ENCODE measurements at regions not wholly inside any gene's neighbourhood (a gene's known extent, or its start where the extent isn't known, plus 50 kb on each side); places are given as distances from the start of the nearest gene placed in this dataset.

DNA sequence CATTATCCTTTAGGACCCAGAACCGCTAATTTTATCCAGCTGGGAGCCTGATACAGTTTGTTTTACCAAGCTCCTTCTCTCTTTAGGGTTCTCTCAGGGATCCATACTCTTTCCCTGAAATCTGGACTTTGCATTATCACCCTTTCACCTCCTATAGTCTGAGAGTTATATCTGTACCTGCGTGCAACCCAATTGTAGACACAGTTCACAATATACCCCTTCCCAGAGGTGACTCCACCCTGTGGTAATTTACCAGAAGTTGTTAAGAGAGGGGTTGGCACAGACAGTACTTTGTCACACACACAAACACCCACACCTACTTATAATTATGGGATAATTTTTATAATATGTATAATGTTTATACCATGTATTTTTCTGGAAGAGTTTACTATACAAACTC lies 275.8 kb upstream of the NR3C2 start:
- no peak overlapping the region for H3K4me3 ChIP-seq (replicated peaks in 1 of 3)
- H3K4me1 ChIP-seq: peaks cover 5 to 8% of the 10 kb centered on the region in 2 donors
- intact Hi-C loops (cut with DNase I): no loop called here
- no peaks in the 10 kb centered on the region for H3K36me3 ChIP-seq
- no peak for DNase-seq
- H3K9me3 ChIP-seq: no peaks in the 10 kb centered on the region
- TF ChIP-seq POLR2A (IDR thresholded peaks at IDR 0.05): no peak
- TF ChIP-seq, protein P1, sequence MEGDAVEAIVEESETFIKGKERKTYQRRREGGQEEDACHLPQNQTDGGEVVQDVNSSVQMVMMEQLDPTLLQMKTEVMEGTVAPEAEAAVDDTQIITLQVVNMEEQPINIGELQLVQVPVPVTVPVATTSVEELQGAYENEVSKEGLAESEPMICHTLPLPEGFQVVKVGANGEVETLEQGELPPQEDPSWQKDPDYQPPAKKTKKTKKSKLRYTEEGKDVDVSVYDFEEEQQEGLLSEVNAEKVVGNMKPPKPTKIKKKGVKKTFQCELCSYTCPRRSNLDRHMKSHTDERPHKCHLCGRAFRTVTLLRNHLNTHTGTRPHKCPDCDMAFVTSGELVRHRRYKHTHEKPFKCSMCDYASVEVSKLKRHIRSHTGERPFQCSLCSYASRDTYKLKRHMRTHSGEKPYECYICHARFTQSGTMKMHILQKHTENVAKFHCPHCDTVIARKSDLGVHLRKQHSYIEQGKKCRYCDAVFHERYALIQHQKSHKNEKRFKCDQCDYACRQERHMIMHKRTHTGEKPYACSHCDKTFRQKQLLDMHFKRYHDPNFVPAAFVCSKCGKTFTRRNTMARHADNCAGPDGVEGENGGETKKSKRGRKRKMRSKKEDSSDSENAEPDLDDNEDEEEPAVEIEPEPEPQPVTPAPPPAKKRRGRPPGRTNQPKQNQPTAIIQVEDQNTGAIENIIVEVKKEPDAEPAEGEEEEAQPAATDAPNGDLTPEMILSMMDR (IDR thresholded peaks at IDR 0.05): no peak
- H3K27ac ChIP-seq: no peak overlapping the region
- 94 to 96% methylated on average over 2 of the region's 2 CpGs for WGBS, 2 donors
- H3K27me3 ChIP-seq: no peaks in the 10 kb centered on the region

DNA sequence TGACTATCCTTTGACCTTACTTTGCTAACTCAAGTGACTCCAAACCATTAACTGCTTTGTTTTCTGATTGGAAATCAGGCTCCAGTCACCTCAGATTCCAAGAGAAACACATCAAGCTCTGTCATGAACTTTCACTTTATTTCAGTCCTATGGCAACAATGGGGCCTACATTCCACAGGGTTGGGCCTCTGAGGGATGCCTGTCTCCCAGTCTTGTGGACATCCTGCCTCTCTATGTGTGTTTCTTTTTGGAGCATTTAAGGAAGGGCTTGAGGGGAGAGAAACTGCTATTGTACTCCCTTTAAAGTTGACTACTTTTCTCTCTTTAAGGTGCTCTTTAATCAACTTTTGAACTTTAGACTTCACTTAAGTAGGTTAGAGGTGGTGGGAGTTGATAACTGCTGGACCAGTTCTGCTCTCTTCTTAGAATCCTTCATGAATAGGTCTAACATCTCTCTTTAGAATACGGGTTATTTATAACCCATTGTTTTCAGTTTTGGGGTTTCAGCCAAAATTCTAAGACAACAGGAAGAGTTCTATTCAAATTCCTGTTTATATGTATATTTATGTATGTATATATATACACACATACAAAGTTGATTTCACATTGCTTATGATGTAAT lies 274.3 kb upstream of the NR3C2 start:
- TF ChIP-seq, protein P1 (IDR thresholded peaks at IDR 0.05): no peak
- no peak for TF ChIP-seq POLR2A (IDR thresholded peaks at IDR 0.05)
- intact Hi-C loops (cut with DNase I): no loop called here

DNA sequence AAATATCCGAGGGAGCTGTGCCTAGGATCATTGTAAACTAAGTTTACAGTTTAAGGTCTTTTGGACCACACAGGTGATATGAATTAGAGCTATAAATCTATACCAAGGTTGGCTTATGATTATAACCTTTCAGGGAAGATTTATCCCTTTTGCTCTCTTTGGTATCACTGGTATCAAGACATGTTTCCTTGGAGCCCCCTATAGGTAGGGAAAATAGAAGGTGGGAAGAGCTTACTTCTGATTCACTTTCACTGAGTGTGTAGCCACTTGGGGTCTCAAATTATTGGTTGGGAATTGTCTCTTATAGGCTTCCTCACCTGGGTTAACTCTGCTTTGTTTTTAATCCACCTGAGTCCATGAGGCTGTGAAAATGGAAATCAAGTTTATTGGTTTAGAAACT lies 262.1 kb upstream of the NR3C2 start:
- intact Hi-C loops (cut with DNase I): no loop called here
- 90 to 92% methylated on average over 1 of the region's 1 CpG for WGBS, 2 donors
- DNase-seq: no peak

More for the DNA sequence above, 274.3 kb upstream of the NR3C2 start:
- Histone ChIP-seq H3K9me3 (no peaks in the 10 kb centered on the region), H3K36me3 (no peaks in the 10 kb centered on the region), H3K27ac (peak overlapping the region in 1 of 3 donors; percentile 21), H3K4me1 (peaks cover 5 to 8% of the 10 kb centered on the region in 2 donors), H3K27me3 (no peaks in the 10 kb centered on the region), H3K4me3 (replicated peaks in 1 of 3) (no peak overlapping the region)
- peak in 1 of 2 donors; percentile 17 for DNase-seq
- 66 to 67% methylated on average over 1 of the region's 1 CpG for WGBS, 2 donors

DNA sequence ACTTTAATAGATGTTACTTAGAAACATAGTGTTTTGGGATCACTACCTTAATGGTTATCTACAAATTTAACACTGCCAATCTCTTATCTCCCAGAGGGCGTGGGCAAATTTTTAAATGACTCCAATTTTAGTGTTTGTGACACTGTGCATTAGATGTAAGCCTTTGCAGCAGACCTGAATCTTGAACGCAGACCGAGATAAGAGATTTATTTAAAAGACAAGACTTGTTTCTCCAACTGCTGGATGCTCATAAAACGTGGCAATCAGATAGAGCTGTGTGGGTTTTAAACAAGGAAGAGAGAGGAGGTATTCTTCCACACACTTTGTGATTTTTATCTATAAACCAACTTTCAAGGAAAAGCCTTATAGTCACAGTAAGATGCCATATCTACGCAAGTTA lies 252.5 kb upstream of the NR3C2 start:
- WGBS, 2 donors: 94 to 96% methylated on average over 5 of the region's 5 CpGs
- peaks cover 0 to 5% of the 10 kb centered on the region in 2 donors for H3K4me1 ChIP-seq
- no peaks in the 10 kb centered on the region for H3K27me3 ChIP-seq
- no peak overlapping the region for H3K4me3 ChIP-seq (replicated peaks in 1 of 3)
- DNase-seq: no peak
- no peaks in the 10 kb centered on the region for H3K9me3 ChIP-seq
- no peak overlapping the region for H3K27ac ChIP-seq
- TF ChIP-seq POLR2A (IDR thresholded peaks at IDR 0.05): no peak
- TF ChIP-seq, protein P1 (IDR thresholded peaks at IDR 0.05): no peak
- intact Hi-C loops (cut with DNase I): no loop called here
- no peaks in the 10 kb centered on the region for H3K36me3 ChIP-seq

More for the DNA sequence above, 262.1 kb upstream of the NR3C2 start:
- no peak for TF ChIP-seq POLR2A (IDR thresholded peaks at IDR 0.05)
- TF ChIP-seq, protein P1 (IDR thresholded peaks at IDR 0.05): peak in 1 of 6 experiments; percentile 7
- Histone ChIP-seq H3K9me3 (no peaks in the 10 kb centered on the region), H3K27ac (no peak overlapping the region), H3K27me3 (no peaks in the 10 kb centered on the region), H3K4me3 (replicated peaks in 1 of 3) (no peak overlapping the region), H3K36me3 (no peaks in the 10 kb centered on the region), H3K4me1 (no peaks in the 10 kb centered on the region)

DNA sequence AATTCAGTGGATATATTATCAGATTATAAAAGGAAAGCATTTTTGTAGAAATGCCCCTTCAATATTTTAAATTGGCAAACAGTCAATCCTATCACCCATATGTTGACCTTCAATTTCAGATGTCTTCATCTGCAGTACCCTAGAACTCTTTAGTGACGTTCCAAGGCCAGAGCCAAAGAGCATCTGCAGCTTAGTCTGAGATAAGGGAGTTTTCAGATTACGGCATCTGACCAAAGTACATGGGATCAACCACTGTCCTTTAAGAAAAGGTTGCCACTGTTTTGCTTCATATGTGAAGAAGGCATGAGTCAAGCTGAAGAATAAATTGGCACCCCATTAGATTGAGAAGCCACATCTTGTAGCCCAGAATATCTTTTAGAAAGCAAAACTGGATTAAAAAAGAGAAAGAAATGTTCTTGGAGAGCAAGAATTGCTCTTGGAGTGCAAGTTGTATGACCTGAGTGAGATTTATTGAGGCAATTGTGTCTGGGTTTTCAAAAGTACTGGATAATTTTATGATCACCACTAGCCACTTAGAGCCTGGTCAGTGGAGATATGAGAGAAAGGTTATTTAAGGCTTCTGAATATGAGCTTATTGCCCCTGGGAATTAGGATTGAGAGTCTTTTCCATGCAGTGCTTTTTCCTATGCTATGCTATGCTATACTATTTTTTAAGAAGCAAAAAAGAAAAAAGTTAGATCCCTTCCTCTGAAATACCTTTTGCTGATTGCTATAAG lies 251.9 kb upstream of the NR3C2 start:
- intact Hi-C loops (cut with DNase I): no loop called here
- no peak for TF ChIP-seq POLR2A (IDR thresholded peaks at IDR 0.05)
- TF ChIP-seq, protein P1 (IDR thresholded peaks at IDR 0.05): no peak
- WGBS, 2 donors: 93 to 94% methylated on average over 2 of the region's 2 CpGs
- Histone ChIP-seq H3K4me1 (peaks cover 0 to 5% of the 10 kb centered on the region in 2 donors), H3K4me3 (replicated peaks in 1 of 3) (no peak overlapping the region), H3K27ac (no peak overlapping the region), H3K36me3 (no peaks in the 10 kb centered on the region), H3K9me3 (no peaks in the 10 kb centered on the region), H3K27me3 (no peaks in the 10 kb centered on the region)
- DNase-seq: no peak
